ENCODE measurements at regions not wholly inside any gene's neighbourhood (a gene's known extent, or its start where the extent isn't known, plus 50 kb on each side); places are given as distances from the start of the nearest gene placed in this dataset.

DNA sequence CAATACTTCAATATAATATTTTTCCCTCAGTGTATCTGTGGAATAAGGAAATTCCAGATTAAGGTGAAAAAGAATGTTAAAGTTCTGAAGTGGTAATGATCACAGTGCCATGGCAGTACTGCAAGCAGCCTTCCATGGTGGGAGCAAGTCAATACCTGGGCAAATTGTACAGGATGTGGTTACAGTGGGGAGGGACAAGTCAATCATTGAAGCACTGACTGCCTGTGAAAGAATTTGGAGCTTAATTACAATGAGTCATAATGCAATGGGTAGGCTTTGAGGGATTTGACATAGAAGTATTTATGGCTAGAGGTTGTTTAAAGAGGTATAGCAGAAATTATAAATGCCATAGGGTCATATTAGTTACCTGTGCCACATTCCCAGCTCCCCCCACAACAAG, 786.5 kb upstream of the ACO1 start:
- TF ChIP-seq POLR2A (IDR thresholded peaks at IDR 0.05; ENCODE audit: low read length) (no peak), GATA1 (IDR thresholded peaks at IDR 0.05; ENCODE audit: low read depth, low read length) (no peak)

Measured in erythroblast (primary cell).